Stimulated activated CD4-positive, alpha-beta T cell treated with anti-CD3 and anti-CD28 coated beads, Interleukin-15, amount 100 ng/mL, for 1 hour (primary cell): ENCODE measurements at regions not wholly inside any gene's neighbourhood (a gene's known extent, or its start where the extent isn't known, plus 50 kb on each side); places are given as distances from the start of the nearest gene placed in this dataset.
"Not testable (repeated sequence)": the region's sequence is repeated elsewhere in the genome, so short reads cannot be mapped to it uniquely, and the experiment has no call there.

ENCODE experiments used
- DNase-seq, 2 donors: peaks; one replicate each; pipeline ENCODE4 v3.0.0-alpha.2; 2020; ENCODE audit warnings: low read depth in 1 of 2, low spot score in 1 of 2

GRCh38 chr5:131107128-131107527, 57.9 kb downstream of the HINT1 start:
- DNase-seq, result no peak

- DNase-seq, result no peak
Observed at GRCh38 chr5:131104169-131104808, 60.8 kb downstream of the HINT1 start.

- no peak for DNase-seq
Observed at GRCh38 chr5:131096774-131097710, 68.0 kb downstream of the HINT1 start.

- DNase-seq, result not testable (repeated sequence)
Observed at GRCh38 chr5:131095561-131095960, 69.5 kb downstream of the HINT1 start.

- DNase-seq, result no peak
Observed at GRCh38 chr5:131084436-131084835, 80.6 kb downstream of the HINT1 start.

GRCh38 chr5:131081913-131082488, 83.1 kb downstream of the HINT1 start:
- no peak for DNase-seq

- no peak for DNase-seq
Observed at GRCh38 chr5:131081374-131081773, 83.7 kb downstream of the HINT1 start.

GRCh38 chr5:131079232-131079631, 85.8 kb downstream of the HINT1 start:
- DNase-seq, result no peak

- DNase-seq, result peak; percentile 8 to 28
Observed at GRCh38 chr5:131068893-131069643, 96.0 kb downstream of the HINT1 start.

- no peak for DNase-seq
Observed at GRCh38 chr5:131068076-131068475, 97.0 kb downstream of the HINT1 start.

GRCh38 chr5:131067636-131068035, 97.4 kb downstream of the HINT1 start:
- no peak for DNase-seq

GRCh38 chr5:131064669-131065371, 100.2 kb downstream of the HINT1 start:
- no peak for DNase-seq

GRCh38 chr5:131042021-131042789, 122.9 kb downstream of the HINT1 start:
- no peak for DNase-seq

GRCh38 chr5:131023498-131023865, 141.6 kb downstream of the HINT1 start:
- no peak for DNase-seq

- DNase-seq, result no peak
Observed at GRCh38 chr5:131022811-131023497, 142.1 kb downstream of the HINT1 start.

GRCh38 chr5:131021646-131022045, 143.4 kb downstream of the HINT1 start:
- no peak for DNase-seq

GRCh38 chr5:131019601-131020315, 145.3 kb downstream of the HINT1 start:
- DNase-seq, result no peak

GRCh38 chr5:131019111-131019510, 145.9 kb downstream of the HINT1 start:
- no peak for DNase-seq

- no peak for DNase-seq
Observed at GRCh38 chr5:131008329-131008728, 156.7 kb downstream of the HINT1 start.
